ENCODE measurements at regions not wholly inside any gene's neighbourhood (a gene's known extent, or its start where the extent isn't known, plus 50 kb on each side); places are given as distances from the start of the nearest gene placed in this dataset.
"Not testable (repeated sequence)": the region's sequence is repeated elsewhere in the genome, so short reads cannot be mapped to it uniquely, and the experiment has no call there.

GRCh38 chr9:2243666-2244555 is 228.8 kb downstream of the SMARCA2 start:
- DNase-seq = no peak

- no peak for DNase-seq
Observed at GRCh38 chr9:2247340-2247739, 232.2 kb downstream of the SMARCA2 start.

GRCh38 chr9:2248768-2249265 is 233.7 kb downstream of the SMARCA2 start:
- no peak for DNase-seq

GRCh38 chr9:2253636-2254580 is 238.8 kb downstream of the SMARCA2 start:
- no peak for DNase-seq

- DNase-seq = no peak
Observed at GRCh38 chr9:2255128-2255527, 240.0 kb downstream of the SMARCA2 start.

- DNase-seq = no peak
Observed at GRCh38 chr9:2257248-2257929, 242.2 kb downstream of the SMARCA2 start.

- no peak for DNase-seq
Observed at GRCh38 chr9:2260417-2261306, 245.5 kb downstream of the SMARCA2 start.

- no peak for DNase-seq
Observed at GRCh38 chr9:2261421-2262103, 246.4 kb downstream of the SMARCA2 start.

GRCh38 chr9:2262386-2263071 is 247.4 kb downstream of the SMARCA2 start:
- no peak for DNase-seq

GRCh38 chr9:2263111-2263510 is 248.0 kb downstream of the SMARCA2 start:
- DNase-seq = no peak

- no peak for DNase-seq
Observed at GRCh38 chr9:2263665-2264064, 248.5 kb downstream of the SMARCA2 start.

GRCh38 chr9:2264081-2264480 is 248.9 kb downstream of the SMARCA2 start:
- DNase-seq = no peak

GRCh38 chr9:2267181-2267745 is 252.1 kb downstream of the SMARCA2 start:
- no peak for DNase-seq

- no peak for DNase-seq
Observed at GRCh38 chr9:2269778-2270177, 254.6 kb downstream of the SMARCA2 start.

GRCh38 chr9:2270565-2270964 is 255.4 kb downstream of the SMARCA2 start:
- no peak for DNase-seq

GRCh38 chr9:2271426-2271825 is 256.3 kb downstream of the SMARCA2 start:
- no peak for DNase-seq

- DNase-seq = no peak
Observed at GRCh38 chr9:2274762-2275161, 259.6 kb downstream of the SMARCA2 start.

GRCh38 chr9:2276296-2276695 is 261.1 kb downstream of the SMARCA2 start:
- DNase-seq = no peak

GRCh38 chr9:2277133-2277532 is 262.0 kb downstream of the SMARCA2 start:
- DNase-seq = not testable (repeated sequence)

GRCh38 chr9:2277644-2278043 is 262.5 kb downstream of the SMARCA2 start:
- DNase-seq = not testable (repeated sequence)

All from NCI-H1694 treated with DMSO at 0.1 percent for 48 hours (cell line).